Lower leg skin (tissue), 4 donors: ENCODE measurements at regions not wholly inside any gene's neighbourhood (a gene's known extent, or its start where the extent isn't known, plus 50 kb on each side); places are given as distances from the start of the nearest gene placed in this dataset.

Source experiments
- DNase-seq, 2 donors: peaks; one replicate each; pipeline ENCODE4 v3.0.0-alpha.2; 2019; ENCODE audit warnings: low spot score in 2 of 2
- H3K4me3 ChIP-seq: fragments of 200-600 bp; sonication (generic); 2 replicates; pipeline ENCODE4 v1.5.1; 2017; ENCODE audit warnings: mild to moderate bottlenecking, low read depth; ENCODE audit not compliant: poor library complexity, severe bottlenecking
- CTCF ChIP-seq, 3 donors: fragments of 450-650 bp; IDR thresholded peaks; one replicate each; pipeline ENCODE4 v1.5.1; 2016; ENCODE audit warnings: antibody characterized with exemption in 3 of 3, mild to moderate bottlenecking in 3 of 3, moderate library complexity in 2 of 3
- POLR2A ChIP-seq, 2 donors: fragments of 450-650 bp; IDR thresholded peaks; one replicate each; pipeline ENCODE4 v1.6.1; 2016 to 2017; ENCODE audit warnings: antibody characterized with exemption in 2 of 2, mild to moderate bottlenecking in 1 of 2, moderate library complexity in 1 of 2
- WGBS, 2 donors: methylation state at CpG; one replicate each; pipeline ENCODE4 v1.1.5; 2018; 5-methylcytosine and 5-hydroxymethylcytosine counted together
- intact Hi-C: fragments of 100-400 bp; cut with DNase I; formaldehyde crosslinking; loops from one replicate; pipeline ENCODE4 v1.15.0; 2023; ENCODE audit warnings: low total_unique reads

GRCh38 chr2:5824126-5824525, 131.9 kb downstream of the SOX11 start:
- DNase-seq: no peak
- intact Hi-C loops: no loop called here
- WGBS, 2 donors: 89 to 96% methylated on average over 2 of the region's 2 CpGs
- no peak overlapping the region for H3K4me3 ChIP-seq
- no peak for TF ChIP-seq POLR2A (IDR thresholded peaks at IDR 0.05)
- TF ChIP-seq CTCF (IDR thresholded peaks at IDR 0.05): no peak

GRCh38 chr2:5825686-5826085, 133.5 kb downstream of the SOX11 start:
- intact Hi-C loops: no loop called here
- TF ChIP-seq POLR2A (IDR thresholded peaks at IDR 0.05) (no peak), CTCF (IDR thresholded peaks at IDR 0.05) (no peak)
- H3K4me3 ChIP-seq: no peak overlapping the region
- 85 to 90% methylated on average over 1 of the region's 1 CpG for WGBS, 2 donors
- no peak for DNase-seq

GRCh38 chr2:5826979-5827655, 134.9 kb downstream of the SOX11 start:
- whole genome bisulfite sequencing, 2 donors: 50 to 52% methylated on average over 5 of the region's 5 CpGs
- intact Hi-C loops: no loop called here

GRCh38 chr2:5834501-5834900, 142.3 kb downstream of the SOX11 start:
- WGBS, 2 donors: 48 to 62% methylated on average over 4 of the region's 4 CpGs
- no peak for DNase-seq
- intact Hi-C loops: no loop called here
- H3K4me3 ChIP-seq: no peak overlapping the region
- TF ChIP-seq CTCF (IDR thresholded peaks at IDR 0.05): no peak
- no peak for TF ChIP-seq POLR2A (IDR thresholded peaks at IDR 0.05)

More at GRCh38 chr2:5826979-5827655, 134.9 kb downstream of the SOX11 start:
- H3K4me3 ChIP-seq: no peak overlapping the region
- TF ChIP-seq POLR2A (IDR thresholded peaks at IDR 0.05): no peak
- DNase-seq: no peak

GRCh38 chr2:5839550-5839949, 147.4 kb downstream of the SOX11 start:
- WGBS, 2 donors: 55 to 60% methylated on average over 7 of the region's 7 CpGs
- DNase-seq: no peak
- TF ChIP-seq POLR2A (IDR thresholded peaks at IDR 0.05): no peak
- TF ChIP-seq CTCF (IDR thresholded peaks at IDR 0.05): no peak
- intact Hi-C loops: no loop called here
- H3K4me3 ChIP-seq: no peak overlapping the region

- no peak for TF ChIP-seq CTCF (IDR thresholded peaks at IDR 0.05)
- TF ChIP-seq POLR2A (IDR thresholded peaks at IDR 0.05): no peak
- WGBS, 2 donors: 41 to 69% methylated on average over 2 of the region's 2 CpGs
- H3K4me3 ChIP-seq: no peak overlapping the region
- intact Hi-C loops: no loop called here
- DNase-seq: no peak
Observed at GRCh38 chr2:5841126-5841525, 148.9 kb downstream of the SOX11 start.
